ENCODE measurements at regions not wholly inside any gene's neighbourhood (a gene's known extent, or its start where the extent isn't known, plus 50 kb on each side); places are given as distances from the start of the nearest gene placed in this dataset.

- H3K4me1 Mint-ChIP-seq, result no peaks in the 10 kb centered on the region
- TF ChIP-seq, protein P1, sequence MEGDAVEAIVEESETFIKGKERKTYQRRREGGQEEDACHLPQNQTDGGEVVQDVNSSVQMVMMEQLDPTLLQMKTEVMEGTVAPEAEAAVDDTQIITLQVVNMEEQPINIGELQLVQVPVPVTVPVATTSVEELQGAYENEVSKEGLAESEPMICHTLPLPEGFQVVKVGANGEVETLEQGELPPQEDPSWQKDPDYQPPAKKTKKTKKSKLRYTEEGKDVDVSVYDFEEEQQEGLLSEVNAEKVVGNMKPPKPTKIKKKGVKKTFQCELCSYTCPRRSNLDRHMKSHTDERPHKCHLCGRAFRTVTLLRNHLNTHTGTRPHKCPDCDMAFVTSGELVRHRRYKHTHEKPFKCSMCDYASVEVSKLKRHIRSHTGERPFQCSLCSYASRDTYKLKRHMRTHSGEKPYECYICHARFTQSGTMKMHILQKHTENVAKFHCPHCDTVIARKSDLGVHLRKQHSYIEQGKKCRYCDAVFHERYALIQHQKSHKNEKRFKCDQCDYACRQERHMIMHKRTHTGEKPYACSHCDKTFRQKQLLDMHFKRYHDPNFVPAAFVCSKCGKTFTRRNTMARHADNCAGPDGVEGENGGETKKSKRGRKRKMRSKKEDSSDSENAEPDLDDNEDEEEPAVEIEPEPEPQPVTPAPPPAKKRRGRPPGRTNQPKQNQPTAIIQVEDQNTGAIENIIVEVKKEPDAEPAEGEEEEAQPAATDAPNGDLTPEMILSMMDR (conservative IDR thresholded peaks at IDR 0.05), result no peak
- no peaks in the 10 kb centered on the region for H3K36me3 Mint-ChIP-seq (ENCODE audit: low read depth)
- DNase-seq (ENCODE audit: low read depth, low spot score), result no peak
- H3K4me3 Mint-ChIP-seq, result no peak overlapping the region
- H3K27me3 Mint-ChIP-seq (ENCODE audit: low read depth), result no peaks in the 10 kb centered on the region
- peaks cover 3% of the 10 kb centered on the region for H3K9me3 Mint-ChIP-seq
- no peak overlapping the region for H3K27ac Mint-ChIP-seq (ENCODE audit: unreplicated experiment)
Observed at GRCh38 chr2:106296182-106296815, 102.2 kb upstream of the UXS1 start.

GRCh38 chr2:106294182-106294581 lies 100.1 kb upstream of the UXS1 start:
- Mint-ChIP-seq H3K27ac (ENCODE audit: unreplicated experiment) (no peak overlapping the region), H3K9me3 (peaks cover 3% of the 10 kb centered on the region), H3K27me3 (ENCODE audit: low read depth) (no peaks in the 10 kb centered on the region), H3K36me3 (ENCODE audit: low read depth) (no peaks in the 10 kb centered on the region), H3K4me3 (no peak overlapping the region), H3K4me1 (no peaks in the 10 kb centered on the region)
- DNase-seq (ENCODE audit: low read depth, low spot score), result no peak
- TF ChIP-seq, protein P1 (conservative IDR thresholded peaks at IDR 0.05), result no peak

- H3K4me1 Mint-ChIP-seq, result no peaks in the 10 kb centered on the region
- no peak overlapping the region for H3K27ac Mint-ChIP-seq (ENCODE audit: unreplicated experiment)
- TF ChIP-seq, protein P1 (conservative IDR thresholded peaks at IDR 0.05), result no peak
Observed at GRCh38 chr2:106293271-106293783, 99.2 kb upstream of the UXS1 start.

GRCh38 chr2:106292627-106293026 lies 98.5 kb upstream of the UXS1 start:
- no peaks in the 10 kb centered on the region for H3K27me3 Mint-ChIP-seq (ENCODE audit: low read depth)

More at GRCh38 chr2:106293271-106293783, 99.2 kb upstream of the UXS1 start:
- Mint-ChIP-seq H3K4me3 (no peak overlapping the region), H3K36me3 (ENCODE audit: low read depth) (no peaks in the 10 kb centered on the region), H3K9me3 (peaks cover 3% of the 10 kb centered on the region), H3K27me3 (ENCODE audit: low read depth) (no peaks in the 10 kb centered on the region)
- no peak for DNase-seq (ENCODE audit: low read depth, low spot score)

GRCh38 chr2:106288873-106289272 lies 94.8 kb upstream of the UXS1 start:
- Mint-ChIP-seq H3K27ac (ENCODE audit: unreplicated experiment) (no peak overlapping the region), H3K9me3 (no peaks in the 10 kb centered on the region), H3K36me3 (ENCODE audit: low read depth) (no peaks in the 10 kb centered on the region), H3K4me3 (no peak overlapping the region), H3K4me1 (peaks cover 20% of the 10 kb centered on the region), H3K27me3 (ENCODE audit: low read depth) (no peaks in the 10 kb centered on the region)
- DNase-seq (ENCODE audit: low read depth, low spot score), result no peak
- TF ChIP-seq, protein P1 (conservative IDR thresholded peaks at IDR 0.05), result no peak

More at GRCh38 chr2:106292627-106293026, 98.5 kb upstream of the UXS1 start:
- no peak overlapping the region for H3K4me3 Mint-ChIP-seq
- no peaks in the 10 kb centered on the region for H3K9me3 Mint-ChIP-seq
- no peaks in the 10 kb centered on the region for H3K36me3 Mint-ChIP-seq (ENCODE audit: low read depth)
- no peaks in the 10 kb centered on the region for H3K4me1 Mint-ChIP-seq
- no peak overlapping the region for H3K27ac Mint-ChIP-seq (ENCODE audit: unreplicated experiment)
- DNase-seq (ENCODE audit: low read depth, low spot score), result no peak
- TF ChIP-seq, protein P1 (conservative IDR thresholded peaks at IDR 0.05), result no peak
